HCT116 (cell line): ENCODE measurements at regions not wholly inside any gene's neighbourhood (a gene's known extent, or its start where the extent isn't known, plus 50 kb on each side); places are given as distances from the start of the nearest gene placed in this dataset.
"Not testable (repeated sequence)": the region's sequence is repeated elsewhere in the genome, so short reads cannot be mapped to it uniquely, and the experiment has no call there.

Experiments
- CEBPB ChIP-seq: IDR thresholded peaks from 2 replicates; pipeline ENCODE4 v1.6.1; 2012; ENCODE audit warnings: low read depth
- POLR2AphosphoS5 ChIP-seq: IDR thresholded peaks from 2 replicates; pipeline ENCODE4 v1.6.1; 2011; ENCODE audit warnings: mild to moderate bottlenecking, low read depth, low read length, moderate library complexity
- RAD21 ChIP-seq: IDR thresholded peaks from 2 replicates; pipeline ENCODE4 v1.6.1; 2012; ENCODE audit warnings: low read depth, mild to moderate bottlenecking
- YY1 ChIP-seq: IDR thresholded peaks from 2 replicates; pipeline ENCODE4 v1.6.1; 2011; ENCODE audit warnings: low read length, low read depth, moderate library complexity, mild to moderate bottlenecking; ENCODE audit not compliant: insufficient replicate concordance; ENCODE audit errors: extremely low read depth
- ZNF274 ChIP-seq: fragments of 200-500 bp; sonication (Bioruptor generic); IDR thresholded peaks from 2 replicates; pipeline ENCODE4 v1.6.1; 2014; ENCODE audit warnings: mild to moderate bottlenecking, low read depth, low read length, inconsistent platforms
- TF ChIP-seq, protein P1 (sequence below), 3 experiments: fragments of 200-600 bp in 1 of 3; sonication (generic) in 1 of 3; IDR thresholded peaks in 2 of 3; conservative IDR thresholded peaks in 1 of 3; 2 replicates each; pipeline ENCODE4 v1.5.1; 2012 to 2017; ENCODE audit warnings: low read depth in 2 of 3, low read length in 2 of 3, antibody characterized with exemption in 1 of 3, borderline replicate concordance in 1 of 3, control low read depth in 1 of 3, mild to moderate bottlenecking in 1 of 3, mixed read lengths in 1 of 3, mixed run types in 1 of 3, moderate library complexity in 1 of 3; ENCODE audit not compliant: insufficient read depth in 1 of 3
- TF ChIP-seq, protein P2 (sequence below): IDR thresholded peaks from 2 replicates; pipeline ENCODE4 v1.6.1; 2011; ENCODE audit warnings: mild to moderate bottlenecking, low read length, moderate library complexity; ENCODE audit not compliant: insufficient replicate concordance; ENCODE audit errors: extremely low read depth
- TF ChIP-seq, protein P3 (sequence below): IDR thresholded peaks from 2 replicates; pipeline ENCODE4 v1.6.1; 2012; ENCODE audit warnings: low read depth

DNA sequence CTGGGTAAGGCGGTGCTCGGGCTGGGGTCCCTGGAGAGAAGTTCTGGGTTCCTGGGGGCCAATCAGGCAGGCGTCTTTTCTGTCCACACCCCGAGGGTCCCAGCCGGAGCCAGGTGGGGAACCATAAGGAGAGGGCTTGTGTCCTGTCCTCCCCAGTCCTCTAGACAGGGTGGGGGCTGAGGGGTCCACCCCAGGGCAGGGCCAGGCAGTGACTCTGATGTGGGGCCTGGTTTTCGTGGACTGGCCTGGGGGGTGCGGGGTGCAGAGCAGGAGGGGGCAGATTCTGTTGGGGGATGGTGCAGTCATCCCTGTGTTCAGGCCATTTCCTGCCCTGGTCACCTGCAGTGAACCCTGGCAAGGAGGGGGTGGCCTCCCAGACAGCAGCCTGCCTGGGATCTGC is 143.5 kb upstream of the POTEB2 start:
- TF ChIP-seq, protein P1, sequence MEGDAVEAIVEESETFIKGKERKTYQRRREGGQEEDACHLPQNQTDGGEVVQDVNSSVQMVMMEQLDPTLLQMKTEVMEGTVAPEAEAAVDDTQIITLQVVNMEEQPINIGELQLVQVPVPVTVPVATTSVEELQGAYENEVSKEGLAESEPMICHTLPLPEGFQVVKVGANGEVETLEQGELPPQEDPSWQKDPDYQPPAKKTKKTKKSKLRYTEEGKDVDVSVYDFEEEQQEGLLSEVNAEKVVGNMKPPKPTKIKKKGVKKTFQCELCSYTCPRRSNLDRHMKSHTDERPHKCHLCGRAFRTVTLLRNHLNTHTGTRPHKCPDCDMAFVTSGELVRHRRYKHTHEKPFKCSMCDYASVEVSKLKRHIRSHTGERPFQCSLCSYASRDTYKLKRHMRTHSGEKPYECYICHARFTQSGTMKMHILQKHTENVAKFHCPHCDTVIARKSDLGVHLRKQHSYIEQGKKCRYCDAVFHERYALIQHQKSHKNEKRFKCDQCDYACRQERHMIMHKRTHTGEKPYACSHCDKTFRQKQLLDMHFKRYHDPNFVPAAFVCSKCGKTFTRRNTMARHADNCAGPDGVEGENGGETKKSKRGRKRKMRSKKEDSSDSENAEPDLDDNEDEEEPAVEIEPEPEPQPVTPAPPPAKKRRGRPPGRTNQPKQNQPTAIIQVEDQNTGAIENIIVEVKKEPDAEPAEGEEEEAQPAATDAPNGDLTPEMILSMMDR (IDR thresholded peaks at IDR 0.05 in 2 of 3, conservative IDR thresholded peaks at IDR 0.05 in 1 of 3; ENCODE audit: borderline replicate concordance in 1 of 3, insufficient read depth in 1 of 3, low read depth in 2 of 3, low read length in 2 of 3): not testable (repeated sequence)
- not testable (repeated sequence) for TF ChIP-seq POLR2AphosphoS5, RAD21, YY1, CEBPB, ZNF274
- TF ChIP-seq, protein P2, sequence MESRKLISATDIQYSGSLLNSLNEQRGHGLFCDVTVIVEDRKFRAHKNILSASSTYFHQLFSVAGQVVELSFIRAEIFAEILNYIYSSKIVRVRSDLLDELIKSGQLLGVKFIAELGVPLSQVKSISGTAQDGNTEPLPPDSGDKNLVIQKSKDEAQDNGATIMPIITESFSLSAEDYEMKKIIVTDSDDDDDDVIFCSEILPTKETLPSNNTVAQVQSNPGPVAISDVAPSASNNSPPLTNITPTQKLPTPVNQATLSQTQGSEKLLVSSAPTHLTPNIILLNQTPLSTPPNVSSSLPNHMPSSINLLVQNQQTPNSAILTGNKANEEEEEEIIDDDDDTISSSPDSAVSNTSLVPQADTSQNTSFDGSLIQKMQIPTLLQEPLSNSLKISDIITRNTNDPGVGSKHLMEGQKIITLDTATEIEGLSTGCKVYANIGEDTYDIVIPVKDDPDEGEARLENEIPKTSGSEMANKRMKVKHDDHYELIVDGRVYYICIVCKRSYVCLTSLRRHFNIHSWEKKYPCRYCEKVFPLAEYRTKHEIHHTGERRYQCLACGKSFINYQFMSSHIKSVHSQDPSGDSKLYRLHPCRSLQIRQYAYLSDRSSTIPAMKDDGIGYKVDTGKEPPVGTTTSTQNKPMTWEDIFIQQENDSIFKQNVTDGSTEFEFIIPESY: not testable (repeated sequence)
- TF ChIP-seq, protein P3, sequence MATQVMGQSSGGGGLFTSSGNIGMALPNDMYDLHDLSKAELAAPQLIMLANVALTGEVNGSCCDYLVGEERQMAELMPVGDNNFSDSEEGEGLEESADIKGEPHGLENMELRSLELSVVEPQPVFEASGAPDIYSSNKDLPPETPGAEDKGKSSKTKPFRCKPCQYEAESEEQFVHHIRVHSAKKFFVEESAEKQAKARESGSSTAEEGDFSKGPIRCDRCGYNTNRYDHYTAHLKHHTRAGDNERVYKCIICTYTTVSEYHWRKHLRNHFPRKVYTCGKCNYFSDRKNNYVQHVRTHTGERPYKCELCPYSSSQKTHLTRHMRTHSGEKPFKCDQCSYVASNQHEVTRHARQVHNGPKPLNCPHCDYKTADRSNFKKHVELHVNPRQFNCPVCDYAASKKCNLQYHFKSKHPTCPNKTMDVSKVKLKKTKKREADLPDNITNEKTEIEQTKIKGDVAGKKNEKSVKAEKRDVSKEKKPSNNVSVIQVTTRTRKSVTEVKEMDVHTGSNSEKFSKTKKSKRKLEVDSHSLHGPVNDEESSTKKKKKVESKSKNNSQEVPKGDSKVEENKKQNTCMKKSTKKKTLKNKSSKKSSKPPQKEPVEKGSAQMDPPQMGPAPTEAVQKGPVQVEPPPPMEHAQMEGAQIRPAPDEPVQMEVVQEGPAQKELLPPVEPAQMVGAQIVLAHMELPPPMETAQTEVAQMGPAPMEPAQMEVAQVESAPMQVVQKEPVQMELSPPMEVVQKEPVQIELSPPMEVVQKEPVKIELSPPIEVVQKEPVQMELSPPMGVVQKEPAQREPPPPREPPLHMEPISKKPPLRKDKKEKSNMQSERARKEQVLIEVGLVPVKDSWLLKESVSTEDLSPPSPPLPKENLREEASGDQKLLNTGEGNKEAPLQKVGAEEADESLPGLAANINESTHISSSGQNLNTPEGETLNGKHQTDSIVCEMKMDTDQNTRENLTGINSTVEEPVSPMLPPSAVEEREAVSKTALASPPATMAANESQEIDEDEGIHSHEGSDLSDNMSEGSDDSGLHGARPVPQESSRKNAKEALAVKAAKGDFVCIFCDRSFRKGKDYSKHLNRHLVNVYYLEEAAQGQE: not testable (repeated sequence)
